PC-3 (cell line): ENCODE measurements at regions not wholly inside any gene's neighbourhood (a gene's known extent, or its start where the extent isn't known, plus 50 kb on each side); places are given as distances from the start of the nearest gene placed in this dataset.
A peak's percentile ranks its signal among the peaks of the same experiment; 100 is the strongest.

Experiments used
- ATAC-seq: fragments of 200-7000 bp; cut with Tn5 transposase; 2 replicates; pipeline ENCODE4 v1.9.1; 2020; ENCODE audit warnings: mild to moderate bottlenecking, moderate library complexity
- BruUV-seq: library from RNA; stranded (reverse); fragments of 400-500 nt; replicated peaks from 2 replicates; lab custom pipeline; 2021; lab: Mats Ljungman, UMichigan
- CTCF ChIA-PET: fragments of 300-600 bp; sonication (Branson Sonifier 250); formaldehyde crosslinking; loops from one replicate; lab custom pipeline; 2022; ENCODE audit warnings: antibody characterized with exemption; lab: Charles Lee
- POLR2A ChIA-PET: fragments of 300-600 bp; sonication (Branson Sonifier 250); formaldehyde crosslinking; loops from one replicate; lab custom pipeline; 2022; ENCODE audit warnings: antibody characterized with exemption; ENCODE audit not compliant: unreplicated experiment; lab: Charles Lee
- DNase-seq: peaks from one replicate; pipeline ENCODE4 v3.0.0-alpha.2; 2015
- H2AFZ ChIP-seq: fragments of 300-600 bp; sonication (generic); 2 replicates; pipeline ENCODE4 v1.6.0; 2016; ENCODE audit warnings: antibody characterized with exemption, low read length
- H3F3A ChIP-seq: fragments of 300-600 bp; sonication (generic); one replicate; pipeline ENCODE4 v1.6.0; 2017; ENCODE audit warnings: antibody characterized with exemption, low read length, control low read depth, mild to moderate bottlenecking; ENCODE audit not compliant: unreplicated experiment
- H3K27ac ChIP-seq: fragments of 300-600 bp; sonication (generic); 2 replicates; pipeline ENCODE4 v1.5.1; 2016; ENCODE audit warnings: mild to moderate bottlenecking, low read length
- H3K27me3 ChIP-seq: fragments of 300-600 bp; sonication (generic); 2 replicates; pipeline ENCODE4 v1.6.1; 2016; ENCODE audit warnings: low read length, mixed read lengths
- H3K36me3 ChIP-seq: fragments of 300-600 bp; sonication (generic); 2 replicates; pipeline ENCODE4 v1.6.1; 2016; ENCODE audit warnings: low read depth, mixed run types, low read length, mixed read lengths
- H3K4me1 ChIP-seq: fragments of 300-600 bp; sonication (generic); 2 replicates; pipeline ENCODE4 v1.5.1; 2016; ENCODE audit warnings: low read length; ENCODE audit not compliant: insufficient read depth
- H3K4me2 ChIP-seq: fragments of 300-600 bp; sonication (generic); 2 replicates; pipeline ENCODE4 v1.6.0; 2016; ENCODE audit warnings: low read length
- H3K4me3 ChIP-seq: fragments of 300-600 bp; sonication (generic); 2 replicates; pipeline ENCODE4 v1.5.1; 2016; ENCODE audit warnings: mild to moderate bottlenecking, low read length, mixed read lengths
- H3K79me2 ChIP-seq: fragments of 300-600 bp; sonication (generic); 2 replicates; pipeline ENCODE4 v1.6.1; 2017; ENCODE audit warnings: low read length, mixed read lengths
- H3K9ac ChIP-seq: fragments of 300-600 bp; sonication (generic); 2 replicates; pipeline ENCODE4 v1.6.0; 2016; ENCODE audit warnings: mild to moderate bottlenecking, low read length
- H3K9me2 ChIP-seq: fragments of 300-600 bp; sonication (generic); replicated peaks from 2 replicates; pipeline ENCODE4 v1.6.1; 2016; ENCODE audit warnings: mixed run types, low read length, mixed read lengths
- H3K9me3 ChIP-seq: fragments of 300-600 bp; sonication (generic); 2 replicates; pipeline ENCODE4 v1.6.1; 2016; ENCODE audit warnings: low read length, mixed read lengths
- H4K20me1 ChIP-seq: fragments of 300-600 bp; sonication (generic); 2 replicates; pipeline ENCODE4 v1.6.1; 2016; ENCODE audit warnings: low read length, mixed read lengths
- EZH2 ChIP-seq: fragments of 300-600 bp; sonication (generic); IDR thresholded peaks from one replicate; pipeline ENCODE4 v1.6.1; 2017; ENCODE audit warnings: antibody characterized with exemption, mild to moderate bottlenecking, low read length; ENCODE audit not compliant: unreplicated experiment
- EZH2phosphoT487 ChIP-seq: fragments of 300-600 bp; sonication (generic); IDR thresholded peaks from 2 replicates; pipeline ENCODE4 v1.6.1; 2018; ENCODE audit warnings: mild to moderate bottlenecking, antibody characterized with exemption, low read length, borderline replicate concordance
- intact Hi-C: fragments of 100-400 bp; cut with micrococcal nuclease; formaldehyde crosslinking; loops from 2 replicates; pipeline ENCODE4 v1.9.0; 2023
- TF ChIP-seq, protein P1 (sequence below): fragments of 300-600 bp; sonication (generic); conservative IDR thresholded peaks from 2 replicates; pipeline ENCODE4 v1.5.1; 2017; ENCODE audit warnings: antibody characterized with exemption, low read depth, mild to moderate bottlenecking, low read length

DNA sequence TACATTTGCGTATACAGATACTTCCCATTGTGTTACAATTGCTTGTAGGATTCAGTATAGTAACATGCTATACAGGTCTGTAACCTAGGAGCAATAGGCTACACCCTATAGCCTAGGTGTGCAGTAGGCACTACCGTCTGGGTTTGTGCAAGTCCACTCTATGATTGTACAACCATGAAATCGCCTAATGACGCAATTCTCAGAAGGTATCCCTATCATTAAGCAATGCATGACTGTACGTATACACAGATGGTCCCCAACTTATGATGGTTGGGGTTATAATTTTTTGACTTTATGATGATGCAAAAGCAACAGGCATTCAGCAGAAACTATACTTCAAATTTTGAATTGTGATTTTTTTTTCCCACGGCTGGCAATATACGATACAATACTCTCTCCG, 458.2 kb upstream of the NOX3 start:
- Histone ChIP-seq H3K27me3 (no peaks in the 10 kb centered on the region), H3K9me2 (no peaks in the 10 kb centered on the region), H3F3A (no peaks in the 10 kb centered on the region), H3K27ac (no peak overlapping the region), H3K4me1 (no peaks in the 10 kb centered on the region), H4K20me1 (no peaks in the 10 kb centered on the region), H3K36me3 (no peaks in the 10 kb centered on the region), H3K4me2 (no peak overlapping the region), H3K9ac (no peak overlapping the region), H3K9me3 (no peaks in the 10 kb centered on the region), H2AFZ (no peak overlapping the region), H3K79me2 (no peaks in the 10 kb centered on the region), H3K4me3 (no peak overlapping the region)
- ChIA-PET CTCF (no interaction called here), POLR2A (no interaction called here)
- BruUV-seq, result no TSS peak
- DNase-seq, result no peak
- TF ChIP-seq, protein P1, sequence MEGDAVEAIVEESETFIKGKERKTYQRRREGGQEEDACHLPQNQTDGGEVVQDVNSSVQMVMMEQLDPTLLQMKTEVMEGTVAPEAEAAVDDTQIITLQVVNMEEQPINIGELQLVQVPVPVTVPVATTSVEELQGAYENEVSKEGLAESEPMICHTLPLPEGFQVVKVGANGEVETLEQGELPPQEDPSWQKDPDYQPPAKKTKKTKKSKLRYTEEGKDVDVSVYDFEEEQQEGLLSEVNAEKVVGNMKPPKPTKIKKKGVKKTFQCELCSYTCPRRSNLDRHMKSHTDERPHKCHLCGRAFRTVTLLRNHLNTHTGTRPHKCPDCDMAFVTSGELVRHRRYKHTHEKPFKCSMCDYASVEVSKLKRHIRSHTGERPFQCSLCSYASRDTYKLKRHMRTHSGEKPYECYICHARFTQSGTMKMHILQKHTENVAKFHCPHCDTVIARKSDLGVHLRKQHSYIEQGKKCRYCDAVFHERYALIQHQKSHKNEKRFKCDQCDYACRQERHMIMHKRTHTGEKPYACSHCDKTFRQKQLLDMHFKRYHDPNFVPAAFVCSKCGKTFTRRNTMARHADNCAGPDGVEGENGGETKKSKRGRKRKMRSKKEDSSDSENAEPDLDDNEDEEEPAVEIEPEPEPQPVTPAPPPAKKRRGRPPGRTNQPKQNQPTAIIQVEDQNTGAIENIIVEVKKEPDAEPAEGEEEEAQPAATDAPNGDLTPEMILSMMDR, result no peak
- TF ChIP-seq EZH2, result no peak
- no peak for TF ChIP-seq EZH2phosphoT487
- intact Hi-C loops, result no loop called here
- ATAC-seq, result no peak

DNA sequence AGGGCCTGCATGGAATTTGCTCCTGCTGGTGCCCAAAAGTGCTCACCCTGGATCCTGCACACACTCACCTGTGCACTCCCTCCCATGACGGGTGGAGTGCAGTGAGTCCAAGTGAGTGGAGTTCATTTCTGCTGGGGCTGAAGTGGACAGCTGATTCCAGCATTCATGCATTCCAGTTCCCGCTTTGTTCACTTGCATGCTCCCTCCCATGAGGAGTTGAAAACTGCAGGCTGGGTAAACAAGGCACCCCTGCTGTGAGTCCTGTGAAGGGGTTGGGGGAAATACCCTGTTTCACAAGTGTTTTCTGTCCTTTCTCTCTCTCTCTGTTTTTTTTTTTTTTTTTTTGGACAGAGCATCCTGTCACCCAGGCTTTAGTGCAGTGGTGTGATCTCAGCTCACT, 454.1 kb upstream of the NOX3 start:
- no peaks in the 10 kb centered on the region for H3K36me3 ChIP-seq
- no peaks in the 10 kb centered on the region for H3K9me3 ChIP-seq
- H3K4me1 ChIP-seq, result no peaks in the 10 kb centered on the region
- H3K9ac ChIP-seq, result no peak overlapping the region
- H3K4me3 ChIP-seq, result no peak overlapping the region
- no peaks in the 10 kb centered on the region for H3F3A ChIP-seq
- H4K20me1 ChIP-seq, result no peaks in the 10 kb centered on the region
- no peak overlapping the region for H2AFZ ChIP-seq
- H3K79me2 ChIP-seq, result no peaks in the 10 kb centered on the region
- BruUV-seq, result no TSS peak
- no peak for ATAC-seq
- no peaks in the 10 kb centered on the region for H3K27me3 ChIP-seq
- ChIA-PET CTCF (no interaction called here), POLR2A (no interaction called here)
- DNase-seq, result no peak
- TF ChIP-seq, protein P1, result no peak
- no peak overlapping the region for H3K4me2 ChIP-seq
- no peak overlapping the region for H3K27ac ChIP-seq
- no peaks in the 10 kb centered on the region for H3K9me2 ChIP-seq
- intact Hi-C loops, result no loop called here

DNA sequence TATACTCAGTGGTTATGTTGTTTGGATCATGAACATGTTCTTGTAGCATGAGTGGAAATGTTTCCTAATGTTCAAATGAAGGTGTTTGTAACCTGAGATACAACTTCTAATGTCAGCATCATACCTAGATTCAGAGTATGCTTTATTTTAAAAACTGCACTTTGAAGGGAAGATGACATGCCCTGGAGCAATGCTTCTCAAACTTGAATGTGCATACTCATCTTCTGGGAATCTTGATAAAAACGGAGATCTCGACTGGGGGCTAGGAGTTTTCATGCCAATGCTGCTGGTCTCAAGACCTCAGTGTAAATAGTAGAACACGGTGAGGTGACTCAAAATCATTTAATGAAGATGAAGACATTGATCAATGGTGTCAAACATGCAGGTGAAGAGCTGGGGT, 440.0 kb upstream of the NOX3 start:
- TF ChIP-seq EZH2phosphoT487 (no peak), EZH2 (no peak)
- TF ChIP-seq, protein P1, result no peak
- DNase-seq, result peak; percentile 32
- H3K4me2 ChIP-seq, result peak overlapping the region; percentile 19; the same call in 1 of the 2 replicates
- no peak overlapping the region for H2AFZ ChIP-seq
- no peaks in the 10 kb centered on the region for H3K9me2 ChIP-seq
- H3F3A ChIP-seq, result no peaks in the 10 kb centered on the region
- 0 out of 2 replicates have a peak, but pooled peaks cover 5% of the 10 kb centered on the region for H3K4me1 ChIP-seq
- H3K79me2 ChIP-seq, result no peaks in the 10 kb centered on the region
- no peaks in the 10 kb centered on the region for H4K20me1 ChIP-seq
- intact Hi-C loops, result no loop called here
- ATAC-seq, result no peak
- POLR2A ChIA-PET, result no interaction called here
- no peaks in the 10 kb centered on the region for H3K36me3 ChIP-seq
- no TSS peak for BruUV-seq
- H3K9me3 ChIP-seq, result no peaks in the 10 kb centered on the region
- H3K4me3 ChIP-seq, result no peak overlapping the region
- no peak overlapping the region for H3K9ac ChIP-seq
- no peaks in the 10 kb centered on the region for H3K27me3 ChIP-seq
- H3K27ac ChIP-seq, result no peak overlapping the region
- CTCF ChIA-PET, result no interaction called here
